K562 (cell line): ENCODE measurements at regions not wholly inside any gene's neighbourhood (a gene's known extent, or its start where the extent isn't known, plus 50 kb on each side); places are given as distances from the start of the nearest gene placed in this dataset.

Experiments used
- ATAC-seq: fragments of 200-7000 bp; cut with Tn5 transposase; 3 replicates; pipeline ENCODE4 v1.9.1; 2020; ENCODE audit warnings: moderate library complexity
- BruUV-seq: library from RNA; stranded (reverse); fragments of 400-500 nt; replicated peaks from 2 replicates; lab custom pipeline; 2021; lab: Mats Ljungman, UMichigan
- CTCF ChIA-PET: fragments of 300-600 bp; formaldehyde crosslinking; extraction: SDS; loops from one replicate; lab custom pipeline; 2021; ENCODE audit warnings: low intra/inter-chr PET ratio; lab: Yijun Ruan, JAX
- POLR2A ChIA-PET: fragments of 300-600, 350-650 bp; sonication (Branson Sonifier 250); formaldehyde crosslinking; extraction: SDS; loops from one replicate; lab custom pipeline; 2021; ENCODE audit warnings: antibody characterized with exemption, inconsistent platforms; lab: Yijun Ruan, JAX
- DNase-seq, 4 experiments: peaks; one replicate each; pipeline versions ENCODE4 v3.0.0 to v3.0.0-alpha.2; 2011 to 2018; ENCODE audit warnings: low spot score in 3 of 4, mixed read lengths in 3 of 4; ENCODE audit errors: extremely low read depth in 1 of 4
- FAIRE-seq: peaks from 2 replicates; lab custom pipeline; 2011; peaks lifted over from hg19 to GRCh38; lab: Jason Lieb, UNC
- H2AFZ ChIP-seq: 2 replicates; pipeline ENCODE4 v1.6.0; 2011; ENCODE audit warnings: low read depth, low read length, control low read depth, inconsistent platforms
- H3K27ac ChIP-seq: fragments of 200-600 bp; 3 replicates; pipeline ENCODE4 v1.8.0; 2011; ENCODE audit warnings: low read depth, mild to moderate bottlenecking, control low read depth, inconsistent platforms, low read length, moderate library complexity, mixed read lengths; ENCODE audit errors: extremely low read depth
- H3K27me3 ChIP-seq, 2 experiments: fragments of 300-600 bp in 1 of 2; 2 replicates in 1 of 2; 3 replicates in 1 of 2; pipeline versions ENCODE4 v1.6.0 to v1.8.0; 2011; ENCODE audit warnings: inconsistent platforms in 2 of 2, low read length in 2 of 2, mild to moderate bottlenecking in 1 of 2, mixed read lengths in 1 of 2, moderate library complexity in 1 of 2; ENCODE audit not compliant: control insufficient read depth in 2 of 2, insufficient read depth in 2 of 2
- H3K36me3 ChIP-seq: fragments of 300-600 bp; 3 replicates; pipeline ENCODE4 v1.8.0; 2011; ENCODE audit warnings: mild to moderate bottlenecking, low read length, inconsistent platforms; ENCODE audit not compliant: control insufficient read depth, insufficient read depth
- H3K4me1 ChIP-seq, 2 experiments: fragments of 200-600 bp in 1 of 2; replicated peaks in 1 of 2; 2 replicates in 1 of 2; 3 replicates in 1 of 2; pipeline versions ENCODE4 v1.5.1 to v1.8.0; 2011; ENCODE audit warnings: inconsistent platforms in 2 of 2, low read length in 2 of 2, mild to moderate bottlenecking in 1 of 2, mixed read lengths in 1 of 2, moderate library complexity in 1 of 2; ENCODE audit not compliant: control insufficient read depth in 2 of 2, insufficient read depth in 2 of 2
- H3K4me2 ChIP-seq: 2 replicates; pipeline ENCODE4 v1.6.1; 2011; ENCODE audit warnings: low read length, control low read depth, inconsistent platforms, mixed read lengths; ENCODE audit not compliant: insufficient read depth
- H3K4me3 ChIP-seq: fragments of 200-600 bp; sonication (generic), shearing (Covaris generic); 2 replicates; pipeline ENCODE4 v1.5.1; 2016; ENCODE audit warnings: control low read depth, inconsistent platforms
- H3K79me2 ChIP-seq: fragments of 200-600 bp; 3 replicates; pipeline ENCODE4 v1.8.0; 2011; ENCODE audit warnings: low read length, inconsistent platforms; ENCODE audit not compliant: control insufficient read depth, insufficient read depth
- H3K9ac ChIP-seq, 2 experiments: 2 replicates each; pipeline versions ENCODE4 v1.6.0 to v1.6.1; 2011; ENCODE audit warnings: low read depth in 2 of 2, low read length in 2 of 2, control low read depth in 1 of 2, inconsistent platforms in 1 of 2, mild to moderate bottlenecking in 1 of 2, mixed read lengths in 1 of 2; ENCODE audit not compliant: insufficient read depth in 1 of 2
- H3K9me1 ChIP-seq: one replicate; pipeline ENCODE4 v1.6.0; 2011; ENCODE audit warnings: inconsistent platforms, mild to moderate bottlenecking, low read length, moderate library complexity; ENCODE audit not compliant: control insufficient read depth, insufficient read depth
- H3K9me3 ChIP-seq: replicated peaks from 2 replicates; pipeline ENCODE4 v1.5.1; 2011; ENCODE audit warnings: low read depth, low read length, inconsistent platforms; ENCODE audit not compliant: control insufficient read depth, insufficient read depth
- H4K20me1 ChIP-seq: replicated peaks from 2 replicates; pipeline ENCODE4 v1.6.1; 2011; ENCODE audit warnings: low read length, inconsistent platforms, mixed read lengths; ENCODE audit not compliant: control insufficient read depth, insufficient read depth
- CREB3L1 ChIP-seq: fragments of 450-650 bp; IDR thresholded peaks from 2 replicates; pipeline ENCODE4 v1.6.1; 2014; ENCODE audit warnings: low read depth, mild to moderate bottlenecking, moderate library complexity, borderline replicate concordance
- ETS2 ChIP-seq: IDR thresholded peaks from 2 replicates; pipeline ENCODE4 v1.6.1; 2016; ENCODE audit warnings: borderline replicate concordance, missing genetic modification characterization, mild to moderate bottlenecking, moderate library complexity, missing compliant biosample characterization; ENCODE audit not compliant: poor library complexity, severe bottlenecking
- HDAC1 ChIP-seq, 2 experiments: fragments of 450-650 bp; IDR thresholded peaks; 2 replicates each; pipeline ENCODE4 v1.6.1; 2016 to 2017; ENCODE audit warnings: inconsistent platforms in 1 of 2, mild to moderate bottlenecking in 1 of 2, moderate library complexity in 1 of 2
- MAX ChIP-seq: sonication (generic); formaldehyde crosslinking; IDR thresholded peaks from 2 replicates; pipeline ENCODE4 v1.9.0; 2022; ENCODE audit warnings: mild to moderate bottlenecking, missing genetic modification reagents
- SAP30 ChIP-seq: fragments of 200-600 bp; sonication (generic); IDR thresholded peaks from 2 replicates; pipeline ENCODE4 v1.6.1; 2012; ENCODE audit warnings: borderline replicate concordance, low read depth, mild to moderate bottlenecking, moderate library complexity, low read length, control low read depth, inconsistent platforms; ENCODE audit not compliant: insufficient read depth, poor library complexity, severe bottlenecking
- SMARCA4 ChIP-seq: fragments of 450-650 bp; IDR thresholded peaks from 2 replicates; pipeline ENCODE4 v1.6.1; 2016
- THRB ChIP-seq: fragments of 450-650 bp; formaldehyde crosslinking; conservative IDR thresholded peaks from 2 replicates; pipeline ENCODE4 v1.4.0; 2022; ENCODE audit warnings: mild to moderate bottlenecking, missing genetic modification characterization
- ZNF212 ChIP-seq: fragments of 450-650 bp; formaldehyde crosslinking; IDR thresholded peaks from 2 replicates; pipeline ENCODE4 v1.4.0; 2020; ENCODE audit warnings: mild to moderate bottlenecking
- ZNF589 ChIP-seq: fragments of 200-800 bp; sonication (Bioruptor generic); IDR thresholded peaks from 2 replicates; pipeline ENCODE4 v1.6.1; 2016; ENCODE audit warnings: low read depth, missing genetic modification characterization, missing compliant biosample characterization
- WGBS: fragments of 100-300 bp; shearing (Covaris generic); methylation state at CpG from one replicate; pipeline ENCODE4 v1.1.6; 2016; ENCODE audit warnings: low coverage, mixed read lengths; ENCODE audit not compliant: insufficient coverage; ENCODE audit errors: missing lambda C conversion rate; 5-methylcytosine and 5-hydroxymethylcytosine counted together
- in situ Hi-C: fragments of 300-500 bp; cut with MboI; formaldehyde crosslinking; loops from 4 replicates; pipeline ENCODE4 v1.15.0; 2018; ENCODE audit warnings: inconsistent platforms, mixed read lengths
- intact Hi-C: fragments of 100-400 bp; cut with micrococcal nuclease; formaldehyde crosslinking; loops from 2 replicates; pipeline ENCODE4 v1.14.2; 2022

- Histone ChIP-seq H3K27me3 (no peaks in the 10 kb centered on the region), H3K9ac (no peak overlapping the region), H3K36me3 (no peaks in the 10 kb centered on the region), H3K79me2 (no peaks in the 10 kb centered on the region), H3K4me1 (no peaks in the 10 kb centered on the region), H3K9me3 (no peaks in the 10 kb centered on the region), H3K27ac (no peak overlapping the region), H2AFZ (no peak overlapping the region), H3K4me3 (no peak overlapping the region), H4K20me1 (no peaks in the 10 kb centered on the region), H3K9me1 (no peaks in the 10 kb centered on the region), H3K4me2 (no peak overlapping the region)
- in situ Hi-C loops, result no loop called here
- DNase-seq (no peak), ATAC-seq (no peak), FAIRE-seq (no peak)
- ChIA-PET POLR2A (no interaction called here), CTCF (no interaction called here)
- BruUV-seq, result no TSS peak
- intact Hi-C loops, result no loop called here
- WGBS, result 0% methylated on average over 1 of the region's 1 CpG
- no peak for TF ChIP-seq THRB (CRISPR knock-in tag)
- no peak for TF ChIP-seq ZNF589 (CRISPR knock-in tag)
- TF ChIP-seq MAX (CRISPR knock-in tag), result no peak
- no peak for TF ChIP-seq SMARCA4
- no peak for TF ChIP-seq CREB3L1
- no peak for TF ChIP-seq ETS2 (tag)
- no peak for TF ChIP-seq ZNF212 (CRISPR knock-in tag)
- TF ChIP-seq SAP30, result no peak
- no peak for TF ChIP-seq HDAC1 (IDR thresholded peaks at IDR 0.05)
Observed at GRCh38 chr21:16308269-16308668, 578.5 kb downstream of the USP25 start.
